ENCODE measurements at regions not wholly inside any gene's neighbourhood (a gene's known extent, or its start where the extent isn't known, plus 50 kb on each side); places are given as distances from the start of the nearest gene placed in this dataset.

GRCh38 chr11:92141159-92141558 is 83.5 kb upstream of the FAT3 start:
- TF ChIP-seq CEBPB (IDR thresholded peaks at IDR 0.05) = no peak
- no peak for TF ChIP-seq EGR1 (IDR thresholded peaks at IDR 0.05)
- no peak for TF ChIP-seq ZBTB7A (IDR thresholded peaks at IDR 0.05; ENCODE audit: low read depth)
- TF ChIP-seq EP300 (IDR thresholded peaks at IDR 0.05; ENCODE audit: borderline replicate concordance) = no peak
- no peak for TF ChIP-seq RAD21 (IDR thresholded peaks at IDR 0.05; ENCODE audit: low read depth)

Measured in Ishikawa (cell line).